GM23338 (cell line): ENCODE measurements at regions not wholly inside any gene's neighbourhood (a gene's known extent, or its start where the extent isn't known, plus 50 kb on each side); places are given as distances from the start of the nearest gene placed in this dataset.

Source experiments
- ATAC-seq: fragments of 200-7000 bp; cut with Tn5 transposase; 3 replicates; pipeline ENCODE4 v1.9.1; 2020
- DNase-seq: peaks from one replicate; pipeline ENCODE4 v3.0.0-alpha.2; 2015; ENCODE audit warnings: low spot score
- H2AFZ ChIP-seq: fragments of 200-600 bp; sonication (generic); 2 replicates; pipeline ENCODE4 v1.8.0; 2016; ENCODE audit warnings: antibody characterized with exemption, mild to moderate bottlenecking, moderate library complexity
- H3F3A ChIP-seq: fragments of 200-600 bp; sonication (generic); replicated peaks from 2 replicates; pipeline ENCODE4 v1.8.0; 2017; ENCODE audit warnings: antibody characterized with exemption, mixed run types, low read depth
- H3K27ac ChIP-seq: fragments of 200-600 bp; sonication (generic); 2 replicates; pipeline ENCODE4 v1.6.1; 2016; ENCODE audit warnings: low read depth
- H3K27me3 ChIP-seq: fragments of 200-600 bp; sonication (generic); 2 replicates; pipeline ENCODE4 v1.8.0; 2016; ENCODE audit warnings: mild to moderate bottlenecking, mixed run types, moderate library complexity; ENCODE audit not compliant: insufficient read depth
- H3K36me3 ChIP-seq: fragments of 200-600 bp; sonication (generic); 2 replicates; pipeline ENCODE4 v1.8.0; 2016; ENCODE audit warnings: mild to moderate bottlenecking; ENCODE audit not compliant: insufficient read depth
- H3K4me1 ChIP-seq: fragments of 200-600 bp; sonication (generic); 2 replicates; pipeline ENCODE4 v1.8.0; 2016; ENCODE audit warnings: mild to moderate bottlenecking, moderate library complexity; ENCODE audit not compliant: insufficient read depth
- H3K4me2 ChIP-seq: fragments of 200-600 bp; sonication (generic); 2 replicates; pipeline ENCODE4 v1.7.1; 2017; ENCODE audit warnings: mixed run types
- H3K4me3 ChIP-seq: fragments of 200-600 bp; sonication (generic); 2 replicates; pipeline ENCODE4 v1.6.1; 2016; ENCODE audit warnings: mixed run types
- H3K79me2 ChIP-seq: fragments of 200-600 bp; sonication (generic); replicated peaks from 2 replicates; pipeline ENCODE4 v1.8.0; 2017; ENCODE audit warnings: mild to moderate bottlenecking; ENCODE audit not compliant: insufficient read depth
- H3K9me2 ChIP-seq: fragments of 200-600 bp; sonication (generic); 2 replicates; pipeline ENCODE4 v1.8.0; 2017; ENCODE audit not compliant: insufficient read depth
- H4K20me1 ChIP-seq: fragments of 200-600 bp; sonication (generic); replicated peaks from 2 replicates; pipeline ENCODE4 v1.8.0; 2017; ENCODE audit warnings: mild to moderate bottlenecking; ENCODE audit not compliant: insufficient read depth
- H3K27ac Mint-ChIP-seq: 2 replicates; pipeline ENCODE4 v1.8.0; 2020; ENCODE audit warnings: inconsistent platforms, mild to moderate bottlenecking, moderate library complexity, mixed read lengths
- H3K27me3 Mint-ChIP-seq: 3 replicates; pipeline ENCODE4 v1.8.0; 2022; ENCODE audit warnings: low read depth, mild to moderate bottlenecking, moderate library complexity, mixed read lengths, inconsistent platforms; ENCODE audit not compliant: insufficient read depth, poor library complexity
- H3K36me3 Mint-ChIP-seq: 3 replicates; pipeline ENCODE4 v1.8.0; 2021; ENCODE audit warnings: low read depth, mild to moderate bottlenecking, inconsistent platforms, moderate library complexity, mixed read lengths
- H3K4me1 Mint-ChIP-seq: 3 replicates; pipeline ENCODE4 v1.8.0; 2020; ENCODE audit warnings: mild to moderate bottlenecking, inconsistent platforms, mixed read lengths
- H3K4me3 Mint-ChIP-seq: 3 replicates; pipeline ENCODE4 v1.8.0; 2021; ENCODE audit warnings: moderate library complexity, mild to moderate bottlenecking, inconsistent platforms, mixed read lengths
- H3K9me3 Mint-ChIP-seq: 3 replicates; pipeline ENCODE4 v1.8.0; 2020; ENCODE audit warnings: moderate library complexity, mild to moderate bottlenecking, inconsistent platforms, mixed read lengths
- CREB1 ChIP-seq: fragments of 250-450 bp; sonication (Bioruptor Pico); IDR thresholded peaks from 2 replicates; pipeline ENCODE4 v1.5.0; 2020; ENCODE audit warnings: low read depth, mild to moderate bottlenecking, moderate library complexity
- CTCF ChIP-seq, 2 experiments: fragments of 200-600 bp in 1 of 2; sonication (generic) in 1 of 2; conservative IDR thresholded peaks; 2 replicates each; pipeline versions ENCODE4 v1.5.1 to v1.6.1; 2016 to 2017; ENCODE audit warnings: antibody characterized with exemption in 2 of 2, low read depth in 2 of 2, mild to moderate bottlenecking in 2 of 2, moderate library complexity in 1 of 2
- JUNB ChIP-seq: IDR thresholded peaks from one replicate; pipeline ENCODE4 v1.6.1; 2016; ENCODE audit warnings: antibody characterized with exemption; ENCODE audit not compliant: unreplicated experiment
- NANOG ChIP-seq: IDR thresholded peaks from 2 replicates; pipeline ENCODE4 v1.6.1; 2016; ENCODE audit warnings: antibody characterized with exemption, borderline replicate concordance
- POLR2AphosphoS5 ChIP-seq: IDR thresholded peaks from 2 replicates; pipeline ENCODE4 v1.6.1; 2016; ENCODE audit warnings: antibody characterized with exemption, low read depth
- ZNF462 ChIP-seq: fragments of 250-450 bp; sonication (Bioruptor Pico); IDR thresholded peaks from 2 replicates; pipeline ENCODE4 v1.5.0; 2020; ENCODE audit warnings: mild to moderate bottlenecking, moderate library complexity

GRCh38 chr14:56964895-56965294 is 154.6 kb upstream of the OTX2 start:
- TF ChIP-seq CREB1 (no peak), POLR2AphosphoS5 (no peak), ZNF462 (CRISPR knock-in tag) (no peak), NANOG (no peak), JUNB (no peak)
- Histone ChIP-seq H3F3A (0 out of 2 replicates have a peak, but pooled peaks cover 3% of the 10 kb centered on the region), H3K4me1 (peaks cover 10% of the 10 kb centered on the region), H3K9me2 (no peaks in the 10 kb centered on the region), H3K27me3 (no peaks in the 10 kb centered on the region), H3K36me3 (no peaks in the 10 kb centered on the region), H4K20me1 (no peaks in the 10 kb centered on the region), H3K27ac (no peak overlapping the region), H3K79me2 (no peaks in the 10 kb centered on the region), H2AFZ (peak overlapping the region; percentile 72), H3K4me3 (no peak overlapping the region), H3K4me2 (no peak overlapping the region)
- Mint-ChIP-seq H3K4me1 (peaks cover 7% of the 10 kb centered on the region), H3K27me3 (no peaks in the 10 kb centered on the region), H3K27ac (no peak overlapping the region), H3K9me3 (no peaks in the 10 kb centered on the region), H3K4me3 (no peak overlapping the region), H3K36me3 (no peaks in the 10 kb centered on the region)
- peak; percentile 41; the same call in 2 of the 3 replicates for ATAC-seq
- no peak for DNase-seq

GRCh38 chr14:56963381-56963780 is 153.1 kb upstream of the OTX2 start:
- H4K20me1 ChIP-seq: no peaks in the 10 kb centered on the region
- H3K36me3 Mint-ChIP-seq: no peaks in the 10 kb centered on the region
- no peak for DNase-seq
- no peaks in the 10 kb centered on the region for H3K9me3 Mint-ChIP-seq
- peaks cover 10% of the 10 kb centered on the region for H3K4me1 ChIP-seq
- H2AFZ ChIP-seq: no peak overlapping the region
- H3K79me2 ChIP-seq: no peaks in the 10 kb centered on the region
- H3K4me1 Mint-ChIP-seq: peaks cover 8% of the 10 kb centered on the region
- H3K4me3 ChIP-seq: no peak overlapping the region
- no peaks in the 10 kb centered on the region for H3K27me3 ChIP-seq
- H3K27ac ChIP-seq: no peak overlapping the region
- no peak overlapping the region for H3K4me3 Mint-ChIP-seq
- ATAC-seq: no peak
- H3K36me3 ChIP-seq: no peaks in the 10 kb centered on the region
- H3K27me3 Mint-ChIP-seq: no peaks in the 10 kb centered on the region
- H3F3A ChIP-seq: 0 out of 2 replicates have a peak, but pooled peaks cover 3% of the 10 kb centered on the region
- H3K4me2 ChIP-seq: no peak overlapping the region
- H3K9me2 ChIP-seq: no peaks in the 10 kb centered on the region
- no peak overlapping the region for H3K27ac Mint-ChIP-seq
- TF ChIP-seq JUNB (no peak), CREB1 (no peak), CTCF (conservative IDR thresholded peaks at IDR 0.05; ENCODE audit: low read depth in 2 of 2) (no peak)
